HepG2 (cell line): ENCODE measurements at regions not wholly inside any gene's neighbourhood (a gene's known extent, or its start where the extent isn't known, plus 50 kb on each side); places are given as distances from the start of the nearest gene placed in this dataset.

Source experiments
- ATAC-seq: fragments of 200-7000 bp; cut with Tn5 transposase; 3 replicates; pipeline ENCODE4 v1.9.1; 2020; ENCODE audit warnings: mild to moderate bottlenecking, moderate library complexity
- BruUV-seq: library from RNA; stranded (reverse); fragments of 400-500 nt; replicated peaks from 2 replicates; lab custom pipeline; 2021; lab: Mats Ljungman, UMichigan
- CTCF ChIA-PET: fragments of 300-600 bp; formaldehyde crosslinking; extraction: SDS; loops from one replicate; lab custom pipeline; 2021; ENCODE audit warnings: low total read pairs, inconsistent platforms, low intra/inter-chr PET ratio; lab: Yijun Ruan, JAX
- POLR2A ChIA-PET: fragments of 350-600 bp; sonication (Branson Sonifier 250); formaldehyde crosslinking; loops from one replicate; lab custom pipeline; 2020; ENCODE audit warnings: antibody characterized with exemption, inconsistent platforms; lab: Yijun Ruan, JAX
- DNase-seq: peaks from one replicate; pipeline ENCODE4 v3.0.0-alpha.2; 2015; ENCODE audit warnings: low spot score
- FAIRE-seq: peaks from 3 replicates; lab custom pipeline; 2011; peaks lifted over from hg19 to GRCh38; lab: Jason Lieb, UNC
- H2AFZ ChIP-seq: one replicate; pipeline ENCODE4 v1.6.1; 2011; ENCODE audit warnings: low read length, inconsistent platforms
- H3K27ac ChIP-seq: fragments of 300-600 bp; 3 replicates; pipeline ENCODE4 v1.8.0; 2011; ENCODE audit warnings: mixed run types, mild to moderate bottlenecking, mixed read lengths, low read length, inconsistent platforms; ENCODE audit not compliant: insufficient read depth; ENCODE audit errors: extremely low read length
- H3K27me3 ChIP-seq, 2 experiments: fragments of 200-600 bp in 1 of 2; 2 replicates in 1 of 2; 3 replicates in 1 of 2; pipeline versions ENCODE4 v1.6.0 to v1.8.0; 2011; ENCODE audit warnings: low read length in 2 of 2, mild to moderate bottlenecking in 2 of 2, moderate library complexity in 2 of 2, inconsistent platforms in 1 of 2; ENCODE audit not compliant: insufficient read depth in 2 of 2, control insufficient read depth in 1 of 2
- H3K36me3 ChIP-seq, 2 experiments: fragments of 200-600 bp in 1 of 2; replicated peaks in 1 of 2; 2 replicates in 1 of 2; 3 replicates in 1 of 2; pipeline versions ENCODE4 v1.5.1 to v1.8.0; 2011; ENCODE audit warnings: low read length in 2 of 2, inconsistent platforms in 1 of 2; ENCODE audit not compliant: insufficient read depth in 2 of 2, control insufficient read depth in 1 of 2
- H3K4me1 ChIP-seq: 2 replicates; pipeline ENCODE4 v1.5.1; 2012; ENCODE audit warnings: low read length, inconsistent platforms; ENCODE audit not compliant: insufficient read depth
- H3K4me2 ChIP-seq: 2 replicates; pipeline ENCODE4 v1.6.0; 2011; ENCODE audit warnings: low read depth, low read length, inconsistent platforms
- H3K4me3 ChIP-seq, 3 experiments: fragments of 200-600 bp in 1 of 3; sonication (generic), shearing (Covaris generic) in 1 of 3; replicated peaks in 1 of 3; 2 replicates each; pipeline ENCODE4 v1.5.1; 2011 to 2016; ENCODE audit warnings: low read length in 3 of 3, inconsistent platforms in 2 of 3, low read depth in 2 of 3, mild to moderate bottlenecking in 2 of 3, control low read depth in 1 of 3, mixed read lengths in 1 of 3; ENCODE audit not compliant: insufficient read depth in 1 of 3
- H3K79me2 ChIP-seq: one replicate; pipeline ENCODE4 v1.6.1; 2011; ENCODE audit warnings: low read length, inconsistent platforms; ENCODE audit not compliant: insufficient read depth
- H3K9ac ChIP-seq: 2 replicates; pipeline ENCODE4 v1.6.0; 2011; ENCODE audit warnings: mild to moderate bottlenecking, low read depth, low read length, inconsistent platforms; ENCODE audit not compliant: insufficient read depth
- H3K9me3 ChIP-seq: 2 replicates; pipeline ENCODE4 v1.5.1; 2012; ENCODE audit warnings: mild to moderate bottlenecking, low read length
- H4K20me1 ChIP-seq: 2 replicates; pipeline ENCODE4 v1.6.0; 2011; ENCODE audit warnings: inconsistent platforms, mild to moderate bottlenecking, low read length, moderate library complexity; ENCODE audit not compliant: insufficient read depth
- BRD4 ChIP-seq: sonication (generic); formaldehyde crosslinking; IDR thresholded peaks from 2 replicates; pipeline ENCODE4 v1.4.0; 2020; ENCODE audit warnings: missing genetic modification reagents
- ELK4 ChIP-seq: sonication (generic); formaldehyde crosslinking; IDR thresholded peaks from 2 replicates; pipeline ENCODE4 v1.9.0; 2021; ENCODE audit warnings: missing genetic modification reagents, borderline replicate concordance
- ETV6 ChIP-seq: sonication (generic); formaldehyde crosslinking; conservative IDR thresholded peaks from 2 replicates; pipeline ENCODE4 v1.4.0; 2020; ENCODE audit warnings: missing genetic modification reagents
- GABPB1 ChIP-seq: IDR thresholded peaks from 2 replicates; pipeline ENCODE4 v1.6.1; 2016; ENCODE audit warnings: mild to moderate bottlenecking, missing genetic modification reagents, moderate library complexity, missing compliant biosample characterization
- GRHL1 ChIP-seq: sonication (generic); formaldehyde crosslinking; conservative IDR thresholded peaks from 2 replicates; pipeline ENCODE4 v1.8.0; 2022; ENCODE audit warnings: missing genetic modification reagents
- GTF2F1 ChIP-seq: fragments of 150-350 bp; IDR thresholded peaks from 2 replicates; pipeline ENCODE4 v1.6.1; 2014; ENCODE audit warnings: low read length
- SMARCE1 ChIP-seq: fragments of 450-650 bp; IDR thresholded peaks from 2 replicates; pipeline ENCODE4 v1.6.1; 2017; ENCODE audit warnings: borderline replicate concordance
- TOPORS ChIP-seq: sonication (generic); formaldehyde crosslinking; IDR thresholded peaks from 2 replicates; pipeline ENCODE4 v1.8.0; 2023; ENCODE audit warnings: mild to moderate bottlenecking, missing genetic modification reagents
- ZBED4 ChIP-seq: sonication (generic); formaldehyde crosslinking; IDR thresholded peaks from 2 replicates; pipeline ENCODE4 v1.4.0; 2020; ENCODE audit warnings: missing genetic modification reagents, borderline replicate concordance
- ZFP37 ChIP-seq: sonication (generic); formaldehyde crosslinking; IDR thresholded peaks from 2 replicates; pipeline ENCODE4 v1.4.0; 2020; ENCODE audit warnings: missing genetic modification reagents, borderline replicate concordance
- ZFP41 ChIP-seq: sonication (generic); formaldehyde crosslinking; IDR thresholded peaks from 2 replicates; pipeline ENCODE4 v1.4.0; 2020; ENCODE audit warnings: mild to moderate bottlenecking, missing genetic modification reagents, borderline replicate concordance
- ZFP90 ChIP-seq: sonication (generic); formaldehyde crosslinking; IDR thresholded peaks from 2 replicates; pipeline ENCODE4 v1.8.0; 2022; ENCODE audit warnings: missing genetic modification reagents, mild to moderate bottlenecking, inconsistent platforms, borderline replicate concordance
- ZKSCAN5 ChIP-seq: sonication (generic); formaldehyde crosslinking; IDR thresholded peaks from 2 replicates; pipeline ENCODE4 v1.5.1; 2020; ENCODE audit warnings: mild to moderate bottlenecking, missing genetic modification reagents
- ZNF383 ChIP-seq: sonication (generic); formaldehyde crosslinking; IDR thresholded peaks from 2 replicates; pipeline ENCODE4 v1.4.0; 2020; ENCODE audit warnings: missing genetic modification reagents, mild to moderate bottlenecking, borderline replicate concordance
- ZNF580 ChIP-seq: IDR thresholded peaks from 2 replicates; pipeline ENCODE4 v1.6.1; 2016; ENCODE audit warnings: low read depth, borderline replicate concordance
- ZNF672 ChIP-seq: sonication (generic); formaldehyde crosslinking; IDR thresholded peaks from 2 replicates; pipeline ENCODE4 v1.8.1; 2022; ENCODE audit warnings: missing genetic modification reagents
- ZNF792 ChIP-seq: IDR thresholded peaks from 2 replicates; pipeline ENCODE4 v1.6.1; 2016
- in situ Hi-C: cut with HindIII; loops from 2 replicates; pipeline ENCODE4 v1.10.0; 2017; ENCODE audit warnings: low pct_unique_long_range_greater_than_20kb; ENCODE audit not compliant: extremely low pct_ligation_motif_present
- intact Hi-C: fragments of 100-400 bp; cut with micrococcal nuclease; formaldehyde crosslinking; loops from one replicate; pipeline ENCODE4 v1.10.0; 2022; ENCODE audit not compliant: unreplicated experiment

GRCh38 chr2:198253995-198254394 is 449.6 kb downstream of the PLCL1 start:
- H3K9me3 ChIP-seq: no peaks in the 10 kb centered on the region
- no peak for FAIRE-seq
- H3K27me3 ChIP-seq: no peaks in the 10 kb centered on the region
- in situ Hi-C loops (no loop called here), intact Hi-C loops (no loop called here)
- H3K4me2 ChIP-seq: no peak overlapping the region
- no peak for DNase-seq
- no TSS peak for BruUV-seq
- no peaks in the 10 kb centered on the region for H3K4me1 ChIP-seq
- H4K20me1 ChIP-seq: no peaks in the 10 kb centered on the region
- TF ChIP-seq BRD4 (CRISPR knock-in tag) (no peak), ZNF792 (CRISPR knock-in tag) (no peak), ZNF383 (CRISPR knock-in tag) (no peak), ZKSCAN5 (CRISPR knock-in tag) (no peak), ELK4 (CRISPR knock-in tag) (no peak), ETV6 (CRISPR knock-in tag) (no peak), ZFP90 (CRISPR knock-in tag) (no peak), TOPORS (no peak), ZNF580 (CRISPR knock-in tag) (no peak), GRHL1 (CRISPR knock-in tag) (no peak), ZBED4 (CRISPR knock-in tag) (no peak), ZFP41 (CRISPR knock-in tag) (no peak), GABPB1 (CRISPR knock-in tag) (no peak), SMARCE1 (no peak), ZFP37 (CRISPR knock-in tag) (no peak), GTF2F1 (no peak), ZNF672 (CRISPR knock-in tag) (no peak)
- ATAC-seq: no peak
- no peak overlapping the region for H2AFZ ChIP-seq
- no peaks in the 10 kb centered on the region for H3K79me2 ChIP-seq
- no peak overlapping the region for H3K9ac ChIP-seq
- ChIA-PET CTCF (no interaction called here), POLR2A (no interaction called here)
- H3K27ac ChIP-seq: no peak overlapping the region
- H3K36me3 ChIP-seq: no peaks in the 10 kb centered on the region
- no peak overlapping the region for H3K4me3 ChIP-seq
